Stimulated activated CD8-positive, alpha-beta memory T cell treated with anti-CD3 and anti-CD28 coated beads, Interleukin-12 subunit alpha, Interleukin-12 subunit beta, amount 100 ng/mL, for 1 hour (primary cell): ENCODE measurements at regions not wholly inside any gene's neighbourhood (a gene's known extent, or its start where the extent isn't known, plus 50 kb on each side); places are given as distances from the start of the nearest gene placed in this dataset.

Experiments
- DNase-seq: peaks from one replicate; pipeline ENCODE4 v3.0.0-alpha.2; 2020; ENCODE audit warnings: low read depth

GRCh38 chr6:99064834-99065233, 117.1 kb upstream of the FBXL4 start:
- no peak for DNase-seq

GRCh38 chr6:99036672-99037071, 88.9 kb upstream of the FBXL4 start:
- DNase-seq, result no peak

- DNase-seq, result no peak
Observed at GRCh38 chr6:99032396-99032795, 84.7 kb upstream of the FBXL4 start.

GRCh38 chr6:99031957-99032356, 84.2 kb upstream of the FBXL4 start:
- DNase-seq, result no peak

GRCh38 chr6:99030915-99031314, 83.2 kb upstream of the FBXL4 start:
- DNase-seq, result no peak

GRCh38 chr6:99026135-99026534, 78.4 kb upstream of the FBXL4 start:
- no peak for DNase-seq

- no peak for DNase-seq
Observed at GRCh38 chr6:99024089-99024488, 76.3 kb upstream of the FBXL4 start.

GRCh38 chr6:99022039-99022609, 74.4 kb upstream of the FBXL4 start:
- DNase-seq, result no peak

GRCh38 chr6:99019381-99019780, 71.6 kb upstream of the FBXL4 start:
- DNase-seq, result no peak

- DNase-seq, result no peak
Observed at GRCh38 chr6:99017150-99017549, 69.4 kb upstream of the FBXL4 start.

GRCh38 chr6:99016355-99016754, 68.6 kb upstream of the FBXL4 start:
- DNase-seq, result no peak

- DNase-seq, result no peak
Observed at GRCh38 chr6:99014061-99014460, 66.3 kb upstream of the FBXL4 start.

- no peak for DNase-seq
Observed at GRCh38 chr6:99013661-99014060, 65.9 kb upstream of the FBXL4 start.

- DNase-seq, result no peak
Observed at GRCh38 chr6:99013145-99013544, 65.4 kb upstream of the FBXL4 start.

GRCh38 chr6:99011151-99011550, 63.4 kb upstream of the FBXL4 start:
- DNase-seq, result no peak

- DNase-seq, result no peak
Observed at GRCh38 chr6:99002831-99003230, 55.1 kb upstream of the FBXL4 start.

GRCh38 chr6:98998103-98998502, 50.4 kb upstream of the FBXL4 start:
- DNase-seq, result no peak
